ENCODE measurements at regions not wholly inside any gene's neighbourhood (a gene's known extent, or its start where the extent isn't known, plus 50 kb on each side); places are given as distances from the start of the nearest gene placed in this dataset.
"Not testable (repeated sequence)": the region's sequence is repeated elsewhere in the genome, so short reads cannot be mapped to it uniquely, and the experiment has no call there.

- no peak for DNase-seq (ENCODE audit: low read depth, low spot score)
- no peak overlapping the region for H3K4me3 ChIP-seq (ENCODE audit: low read length)
Measured at GRCh38 chr10:2881720-2882620, 185.4 kb upstream of the PFKP start.

DNA sequence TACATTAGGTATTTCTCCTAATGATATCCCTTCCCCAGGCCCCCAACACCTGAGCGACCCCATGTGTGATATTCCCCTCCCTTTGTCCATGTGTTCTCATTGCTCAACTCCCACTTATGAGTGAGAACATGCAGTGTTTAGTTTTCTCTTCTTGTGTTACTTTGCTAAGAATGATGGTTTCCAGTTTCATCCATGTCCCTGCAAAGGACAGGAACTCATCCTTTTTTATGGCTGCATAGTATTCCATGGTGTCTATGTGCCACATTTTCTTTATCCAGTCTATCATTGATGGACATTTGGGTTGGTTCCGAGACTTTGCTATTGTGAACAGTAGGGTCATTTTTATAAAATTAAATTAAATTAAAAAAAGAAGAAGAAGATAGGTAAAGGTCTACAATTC lies 187.3 kb upstream of the PFKP start:
- not testable (repeated sequence) for DNase-seq (ENCODE audit: low read depth, low spot score)

DNA sequence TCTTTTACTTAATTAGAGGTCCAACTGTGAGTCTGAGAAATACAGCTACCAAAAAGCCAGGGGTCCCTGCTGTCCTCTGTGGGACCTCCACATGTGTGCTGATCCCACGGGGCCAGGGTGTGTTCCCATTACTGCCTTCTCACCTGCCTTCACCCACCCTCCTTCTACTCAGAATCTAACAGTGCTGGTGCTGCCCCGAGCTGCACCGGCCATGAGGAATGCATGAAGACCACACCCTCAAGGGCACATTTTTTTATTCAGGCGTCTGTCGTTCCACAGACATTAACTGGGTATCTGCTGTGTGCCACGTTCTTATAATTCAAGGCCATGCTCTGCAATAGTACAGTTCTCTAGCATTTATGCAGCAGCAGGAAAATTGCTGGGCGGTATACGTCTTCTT lies 188.5 kb upstream of the PFKP start:
- no peak overlapping the region for H3K4me3 ChIP-seq (ENCODE audit: low read length)
- DNase-seq (ENCODE audit: low read depth, low spot score) = no peak

More for the DNA sequence above, 187.3 kb upstream of the PFKP start:
- not testable (repeated sequence) for H3K4me3 ChIP-seq (ENCODE audit: low read length)

DNA sequence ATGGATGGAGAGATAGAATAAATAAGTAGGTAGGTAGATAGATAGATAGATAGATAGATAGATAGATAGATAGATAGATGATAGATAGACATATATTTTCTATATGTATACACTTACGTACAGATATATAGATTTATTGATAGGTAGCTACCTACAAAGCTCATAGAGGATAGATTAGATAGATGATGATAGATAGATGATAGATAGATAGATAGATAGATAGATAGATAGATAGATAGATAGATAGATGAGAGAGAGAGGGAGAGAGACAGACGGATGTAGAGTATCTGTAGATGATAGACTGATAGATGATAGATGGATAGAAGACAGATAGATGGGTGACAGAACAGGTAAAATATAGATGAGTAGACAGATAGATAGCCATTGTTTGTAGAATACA lies 191.3 kb upstream of the PFKP start:
- no peak overlapping the region for H3K4me3 ChIP-seq (ENCODE audit: low read length)
- DNase-seq (ENCODE audit: low read depth, low spot score) = no peak

DNA sequence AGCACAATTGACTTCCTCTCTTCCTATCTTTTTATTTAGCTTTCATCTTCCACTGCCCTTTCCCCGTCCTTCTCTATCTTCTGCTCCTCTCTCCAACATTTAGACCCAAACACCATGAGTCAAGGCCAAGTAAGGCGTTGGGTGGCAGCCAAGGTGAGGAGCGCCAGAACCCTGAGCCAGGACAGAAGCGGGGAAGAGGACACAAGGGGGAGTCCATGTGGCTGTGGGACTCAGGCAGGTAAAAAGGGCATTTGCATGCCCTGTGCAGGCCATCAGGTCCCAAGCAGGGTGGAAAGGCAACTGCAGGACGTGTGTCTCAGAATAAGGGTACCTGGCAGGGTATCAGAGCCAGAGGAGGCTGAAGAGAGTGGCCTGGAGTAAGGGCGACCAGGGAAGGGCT lies 192.4 kb upstream of the PFKP start:
- DNase-seq (ENCODE audit: low read depth, low spot score) = no peak
- no peak overlapping the region for H3K4me3 ChIP-seq (ENCODE audit: low read length)

DNA sequence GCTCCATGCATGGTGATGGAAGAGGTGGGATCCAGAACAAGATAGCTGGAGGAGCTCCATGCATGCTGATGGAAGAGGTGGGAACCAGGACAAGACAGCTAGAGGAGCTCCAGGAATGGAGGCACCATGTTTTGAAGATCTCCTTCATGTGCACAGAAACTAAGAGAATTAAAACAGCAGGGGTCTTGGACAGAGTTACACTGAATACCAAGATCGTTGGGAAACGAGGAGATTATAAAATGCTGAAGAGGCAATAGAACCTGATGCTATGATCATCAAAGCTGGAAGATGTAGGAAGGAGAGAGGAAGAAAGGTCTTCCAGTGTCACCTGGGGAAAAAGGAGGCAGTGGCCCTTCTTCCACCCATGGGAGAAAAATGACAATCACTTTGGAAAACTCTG lies 193.6 kb upstream of the PFKP start:
- no peak for DNase-seq (ENCODE audit: low read depth, low spot score)
- no peak overlapping the region for H3K4me3 ChIP-seq (ENCODE audit: low read length)

GRCh38 chr10:2871673-2872219 lies 195.6 kb upstream of the PFKP start:
- no peak for DNase-seq (ENCODE audit: low read depth, low spot score)
- H3K4me3 ChIP-seq (ENCODE audit: low read length) = no peak overlapping the region

- DNase-seq (ENCODE audit: low read depth, low spot score) = no peak
- no peak overlapping the region for H3K4me3 ChIP-seq (ENCODE audit: low read length)
Measured at GRCh38 chr10:2870654-2871053, 196.7 kb upstream of the PFKP start.

- no peak overlapping the region for H3K4me3 ChIP-seq (ENCODE audit: low read length)
- DNase-seq (ENCODE audit: low read depth, low spot score) = no peak
Measured at GRCh38 chr10:2867788-2868299, 199.5 kb upstream of the PFKP start.

DNA sequence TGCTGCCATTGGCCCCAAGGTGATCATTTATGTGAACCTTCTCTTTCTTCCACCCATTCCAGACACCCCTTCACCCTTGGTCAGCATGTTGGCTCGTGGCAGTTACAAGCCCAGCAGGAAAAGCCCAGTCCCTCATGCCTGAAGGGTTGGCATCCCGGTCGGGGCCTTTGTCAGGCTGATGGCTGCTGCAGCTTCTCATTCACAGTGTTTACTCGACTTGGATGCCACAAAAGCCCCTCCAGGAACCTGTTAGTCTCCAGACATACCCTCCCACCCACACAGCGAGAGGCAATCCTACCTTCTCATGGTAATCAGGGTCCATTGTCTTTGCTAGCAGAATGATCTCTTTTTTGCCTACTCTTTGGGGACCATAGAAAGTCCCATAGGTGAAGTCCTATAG lies 200.8 kb upstream of the PFKP start:
- DNase-seq (ENCODE audit: low read depth, low spot score) = no peak
- no peak overlapping the region for H3K4me3 ChIP-seq (ENCODE audit: low read length)

GRCh38 chr10:2861632-2862210 lies 205.6 kb upstream of the PFKP start:
- no peak overlapping the region for H3K4me3 ChIP-seq (ENCODE audit: low read length)
- DNase-seq (ENCODE audit: low read depth, low spot score) = no peak

DNA sequence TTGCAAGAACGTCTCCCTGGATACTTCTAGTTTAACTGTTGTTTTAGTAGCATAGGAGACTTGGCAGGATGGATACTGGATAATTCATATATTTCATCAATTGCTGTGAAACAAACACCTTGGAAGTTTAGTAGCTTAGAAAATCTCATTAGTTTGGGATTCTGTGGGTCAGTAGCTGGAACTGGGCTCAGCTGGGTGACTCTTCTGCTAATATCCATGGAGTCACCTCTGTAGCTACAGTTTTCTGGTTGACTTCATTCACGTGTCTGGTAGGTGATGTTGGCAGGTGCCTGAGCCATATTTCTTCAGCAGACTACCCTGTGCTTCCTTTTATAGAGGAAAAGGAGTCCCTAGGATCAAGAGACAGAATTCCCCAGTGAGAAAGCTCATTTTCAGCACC lies 208.9 kb upstream of the PFKP start:
- H3K4me3 ChIP-seq (ENCODE audit: low read length) = no peak overlapping the region
- no peak for DNase-seq (ENCODE audit: low read depth, low spot score)

DNA sequence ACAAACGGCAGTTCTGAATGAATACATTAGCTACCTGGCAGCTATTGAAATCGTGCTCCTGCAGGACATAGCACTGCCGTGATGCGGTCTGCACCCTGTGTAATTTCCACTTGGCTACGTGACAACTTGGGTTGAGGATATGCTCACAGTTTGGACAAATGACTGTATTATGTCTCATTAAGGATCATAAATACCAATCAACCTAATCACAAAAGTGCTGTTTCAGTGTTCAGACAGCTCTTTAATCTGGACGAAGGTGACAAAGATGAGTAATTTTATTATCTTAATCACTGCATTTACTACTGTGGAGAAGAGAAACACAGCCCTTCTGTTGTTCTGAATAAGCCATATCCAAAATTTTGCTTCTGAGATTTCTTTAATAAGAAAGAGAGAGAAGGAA lies 210.8 kb upstream of the PFKP start:
- no peak overlapping the region for H3K4me3 ChIP-seq (ENCODE audit: low read length)
- no peak for DNase-seq (ENCODE audit: low read depth, low spot score)

GRCh38 chr10:2852574-2853323 lies 214.6 kb upstream of the PFKP start:
- H3K4me3 ChIP-seq (ENCODE audit: low read length) = no peak overlapping the region
- no peak for DNase-seq (ENCODE audit: low read depth, low spot score)

- no peak overlapping the region for H3K4me3 ChIP-seq (ENCODE audit: low read length)
- DNase-seq (ENCODE audit: low read depth, low spot score) = no peak
Measured at GRCh38 chr10:2851566-2851965, 215.8 kb upstream of the PFKP start.

DNA sequence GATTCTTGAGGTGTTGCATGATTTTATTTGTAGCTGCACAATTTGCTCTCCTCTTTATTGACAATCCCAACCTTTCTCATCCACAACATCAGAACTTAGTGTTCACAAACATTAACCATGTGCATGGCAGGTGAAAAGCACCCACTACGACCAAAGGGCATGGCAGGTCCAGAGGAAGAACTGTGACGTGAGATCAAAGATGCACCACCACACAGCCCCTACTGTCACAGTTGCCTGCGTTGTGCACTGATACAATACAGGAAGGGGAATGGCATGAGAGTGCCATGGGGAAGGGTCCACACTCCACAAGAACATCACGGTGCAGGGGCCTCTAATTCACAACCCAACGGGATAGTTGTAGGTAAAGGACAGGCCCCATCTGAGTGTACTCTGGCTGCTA lies 217.1 kb upstream of the PFKP start:
- H3K4me3 ChIP-seq (ENCODE audit: low read length) = no peak overlapping the region
- DNase-seq (ENCODE audit: low read depth, low spot score) = no peak

DNA sequence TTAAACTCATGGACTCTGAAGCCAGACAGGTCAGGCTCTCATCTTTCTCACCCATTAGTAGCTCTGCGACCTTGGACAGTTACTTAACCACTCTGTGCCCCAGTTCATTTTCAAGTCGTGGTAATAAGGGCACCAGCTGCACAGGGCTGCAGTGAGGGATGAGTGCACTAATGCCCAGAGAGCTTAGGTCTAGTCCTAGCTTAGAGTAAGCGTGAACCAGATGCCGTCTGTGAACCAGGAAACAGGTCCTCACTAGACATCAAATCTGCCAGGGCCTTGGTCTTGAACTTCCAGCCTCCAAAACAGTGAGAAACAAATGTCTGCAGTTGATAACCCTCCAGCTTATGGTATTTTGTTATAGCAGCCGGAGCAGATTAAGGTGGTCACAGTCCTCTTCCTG lies 222.4 kb upstream of the PFKP start:
- no peak overlapping the region for H3K4me3 ChIP-seq (ENCODE audit: low read length)
- no peak for DNase-seq (ENCODE audit: low read depth, low spot score)

GRCh38 chr10:2839081-2839725 lies 228.1 kb upstream of the PFKP start:
- H3K4me3 ChIP-seq (ENCODE audit: low read length) = no peak overlapping the region
- DNase-seq (ENCODE audit: low read depth, low spot score) = peak; percentile 72

- no peak for DNase-seq (ENCODE audit: low read depth, low spot score)
- H3K4me3 ChIP-seq (ENCODE audit: low read length) = no peak overlapping the region
Measured at GRCh38 chr10:2837674-2838073, 229.7 kb upstream of the PFKP start.

All from Jurkat, Clone E6-1 (cell line).